Activated T-cell treated with anti-CD3 and anti-CD28 coated beads, Interleukin-2, amount 50 U/mL, for 1 hour (primary cell): ENCODE measurements at regions not wholly inside any gene's neighbourhood (a gene's known extent, or its start where the extent isn't known, plus 50 kb on each side); places are given as distances from the start of the nearest gene placed in this dataset.

ENCODE experiments used
- DNase-seq: peaks from one replicate; pipeline ENCODE4 v3.0.0-alpha.2; 2020

GRCh38 chr20:37596890-37597536 is 69.3 kb upstream of the BLCAP start:
- no peak for DNase-seq

GRCh38 chr20:37596168-37596567 is 68.5 kb upstream of the BLCAP start:
- no peak for DNase-seq

- DNase-seq, result no peak
Observed at GRCh38 chr20:37593710-37594109, 66.0 kb upstream of the BLCAP start.

- no peak for DNase-seq
Observed at GRCh38 chr20:37590938-37591490, 63.3 kb upstream of the BLCAP start.

GRCh38 chr20:37586078-37586477 is 58.4 kb upstream of the BLCAP start:
- DNase-seq, result no peak

- DNase-seq, result no peak
Observed at GRCh38 chr20:37584238-37584807, 56.6 kb upstream of the BLCAP start.

- DNase-seq, result no peak
Observed at GRCh38 chr20:37581246-37581645, 53.6 kb upstream of the BLCAP start.

GRCh38 chr20:37580069-37580468 is 52.4 kb upstream of the BLCAP start:
- no peak for DNase-seq

GRCh38 chr20:37579106-37579505 is 51.4 kb upstream of the BLCAP start:
- no peak for DNase-seq

- no peak for DNase-seq
Observed at GRCh38 chr20:37577981-37578380, 50.3 kb upstream of the BLCAP start.
